HepG2 (cell line): ENCODE measurements at regions not wholly inside any gene's neighbourhood (a gene's known extent, or its start where the extent isn't known, plus 50 kb on each side); places are given as distances from the start of the nearest gene placed in this dataset.

Source experiments
- ATAC-seq: fragments of 200-7000 bp; cut with Tn5 transposase; 3 replicates; pipeline ENCODE4 v1.9.1; 2020; ENCODE audit warnings: mild to moderate bottlenecking, moderate library complexity
- BruUV-seq: library from RNA; stranded (reverse); fragments of 400-500 nt; replicated peaks from 2 replicates; lab custom pipeline; 2021; lab: Mats Ljungman, UMichigan
- CTCF ChIA-PET: fragments of 300-600 bp; formaldehyde crosslinking; extraction: SDS; loops from one replicate; lab custom pipeline; 2021; ENCODE audit warnings: low total read pairs, inconsistent platforms, low intra/inter-chr PET ratio; lab: Yijun Ruan, JAX
- POLR2A ChIA-PET: fragments of 350-600 bp; sonication (Branson Sonifier 250); formaldehyde crosslinking; loops from one replicate; lab custom pipeline; 2020; ENCODE audit warnings: antibody characterized with exemption, inconsistent platforms; lab: Yijun Ruan, JAX
- DNase-seq: peaks from one replicate; pipeline ENCODE4 v3.0.0-alpha.2; 2015; ENCODE audit warnings: low spot score
- FAIRE-seq: peaks from 3 replicates; lab custom pipeline; 2011; peaks lifted over from hg19 to GRCh38; lab: Jason Lieb, UNC
- H2AFZ ChIP-seq: one replicate; pipeline ENCODE4 v1.6.1; 2011; ENCODE audit warnings: low read length, inconsistent platforms
- H3K27ac ChIP-seq: fragments of 300-600 bp; 3 replicates; pipeline ENCODE4 v1.8.0; 2011; ENCODE audit warnings: mixed run types, mild to moderate bottlenecking, mixed read lengths, low read length, inconsistent platforms; ENCODE audit not compliant: insufficient read depth; ENCODE audit errors: extremely low read length
- H3K27me3 ChIP-seq, 2 experiments: fragments of 200-600 bp in 1 of 2; 2 replicates in 1 of 2; 3 replicates in 1 of 2; pipeline versions ENCODE4 v1.6.0 to v1.8.0; 2011; ENCODE audit warnings: low read length in 2 of 2, mild to moderate bottlenecking in 2 of 2, moderate library complexity in 2 of 2, inconsistent platforms in 1 of 2; ENCODE audit not compliant: insufficient read depth in 2 of 2, control insufficient read depth in 1 of 2
- H3K36me3 ChIP-seq, 2 experiments: fragments of 200-600 bp in 1 of 2; replicated peaks in 1 of 2; 2 replicates in 1 of 2; 3 replicates in 1 of 2; pipeline versions ENCODE4 v1.5.1 to v1.8.0; 2011; ENCODE audit warnings: low read length in 2 of 2, inconsistent platforms in 1 of 2; ENCODE audit not compliant: insufficient read depth in 2 of 2, control insufficient read depth in 1 of 2
- H3K4me1 ChIP-seq: 2 replicates; pipeline ENCODE4 v1.5.1; 2012; ENCODE audit warnings: low read length, inconsistent platforms; ENCODE audit not compliant: insufficient read depth
- H3K4me2 ChIP-seq: 2 replicates; pipeline ENCODE4 v1.6.0; 2011; ENCODE audit warnings: low read depth, low read length, inconsistent platforms
- H3K4me3 ChIP-seq, 3 experiments: fragments of 200-600 bp in 1 of 3; sonication (generic), shearing (Covaris generic) in 1 of 3; replicated peaks in 1 of 3; 2 replicates each; pipeline ENCODE4 v1.5.1; 2011 to 2016; ENCODE audit warnings: low read length in 3 of 3, inconsistent platforms in 2 of 3, low read depth in 2 of 3, mild to moderate bottlenecking in 2 of 3, control low read depth in 1 of 3, mixed read lengths in 1 of 3; ENCODE audit not compliant: insufficient read depth in 1 of 3
- H3K79me2 ChIP-seq: one replicate; pipeline ENCODE4 v1.6.1; 2011; ENCODE audit warnings: low read length, inconsistent platforms; ENCODE audit not compliant: insufficient read depth
- H3K9ac ChIP-seq: 2 replicates; pipeline ENCODE4 v1.6.0; 2011; ENCODE audit warnings: mild to moderate bottlenecking, low read depth, low read length, inconsistent platforms; ENCODE audit not compliant: insufficient read depth
- H3K9me3 ChIP-seq: 2 replicates; pipeline ENCODE4 v1.5.1; 2012; ENCODE audit warnings: mild to moderate bottlenecking, low read length
- H4K20me1 ChIP-seq: 2 replicates; pipeline ENCODE4 v1.6.0; 2011; ENCODE audit warnings: inconsistent platforms, mild to moderate bottlenecking, low read length, moderate library complexity; ENCODE audit not compliant: insufficient read depth
- CHCHD3 ChIP-seq: sonication (generic); formaldehyde crosslinking; IDR thresholded peaks from 2 replicates; pipeline ENCODE4 v1.8.0; 2022; ENCODE audit warnings: mild to moderate bottlenecking, missing genetic modification reagents, moderate library complexity
- FOXO1 ChIP-seq: sonication (generic); formaldehyde crosslinking; IDR thresholded peaks from 2 replicates; pipeline ENCODE4 v1.4.0; 2020; ENCODE audit warnings: missing genetic modification reagents
- JUN ChIP-seq: sonication (generic); formaldehyde crosslinking; IDR thresholded peaks from 2 replicates; pipeline ENCODE4 v1.4.0; 2020; ENCODE audit warnings: mild to moderate bottlenecking, missing genetic modification reagents
- KDM5B ChIP-seq: sonication (generic); formaldehyde crosslinking; IDR thresholded peaks from 2 replicates; pipeline ENCODE4 v1.4.0; 2020; ENCODE audit warnings: missing genetic modification reagents, mild to moderate bottlenecking, borderline replicate concordance
- MAFF ChIP-seq: IDR thresholded peaks from 2 replicates; pipeline ENCODE4 v1.6.1; 2011; ENCODE audit warnings: low read depth, low read length, improper control_type of control experiment
- MAFK ChIP-seq, 2 experiments: IDR thresholded peaks in 1 of 2; conservative IDR thresholded peaks in 1 of 2; 2 replicates each; pipeline ENCODE4 v1.6.1; 2011; ENCODE audit warnings: improper control_type of control experiment in 2 of 2, low read length in 2 of 2
- MED8 ChIP-seq: sonication (generic); formaldehyde crosslinking; IDR thresholded peaks from 2 replicates; pipeline ENCODE4 v1.8.1; 2023; ENCODE audit warnings: mild to moderate bottlenecking, missing genetic modification reagents; ENCODE audit not compliant: insufficient replicate concordance
- NCOA2 ChIP-seq: sonication (generic); formaldehyde crosslinking; IDR thresholded peaks from 2 replicates; pipeline ENCODE4 v1.8.0; 2022; ENCODE audit warnings: inconsistent platforms
- SMARCC2 ChIP-seq: fragments of 450-650 bp; IDR thresholded peaks from 2 replicates; pipeline ENCODE4 v1.6.1; 2017; ENCODE audit warnings: antibody characterized with exemption, mild to moderate bottlenecking
- YY1 ChIP-seq: IDR thresholded peaks from 2 replicates; pipeline ENCODE4 v1.6.1; 2011; ENCODE audit warnings: low read length, low read depth, moderate library complexity, mild to moderate bottlenecking; ENCODE audit not compliant: insufficient read depth, insufficient replicate concordance
- ZNF10 ChIP-seq: sonication (generic); formaldehyde crosslinking; IDR thresholded peaks from 2 replicates; pipeline ENCODE4 v1.4.0; 2020; ENCODE audit warnings: mild to moderate bottlenecking, low read depth, missing genetic modification reagents, borderline replicate concordance
- ZNF232 ChIP-seq: sonication (generic); formaldehyde crosslinking; IDR thresholded peaks from 2 replicates; pipeline ENCODE4 v1.4.0; 2020; ENCODE audit warnings: missing genetic modification reagents, borderline replicate concordance
- ZNF337 ChIP-seq: sonication (generic); formaldehyde crosslinking; IDR thresholded peaks from 2 replicates; pipeline ENCODE4 v1.5.1; 2020; ENCODE audit warnings: missing genetic modification reagents, low read depth, mild to moderate bottlenecking, borderline replicate concordance
- ZNF782 ChIP-seq: sonication (generic); formaldehyde crosslinking; IDR thresholded peaks from 2 replicates; pipeline ENCODE4 v1.4.0; 2020; ENCODE audit warnings: missing genetic modification reagents, mild to moderate bottlenecking, borderline replicate concordance
- ZNF790 ChIP-seq: sonication (generic); formaldehyde crosslinking; IDR thresholded peaks from 2 replicates; pipeline ENCODE4 v1.8.0; 2022; ENCODE audit warnings: missing genetic modification reagents, mild to moderate bottlenecking, borderline replicate concordance
- ZNF816 ChIP-seq: sonication (generic); formaldehyde crosslinking; IDR thresholded peaks from 2 replicates; pipeline ENCODE4 v1.8.0; 2022; ENCODE audit warnings: missing genetic modification reagents, mild to moderate bottlenecking, borderline replicate concordance
- WGBS: methylation state at CpG from one replicate; pipeline ENCODE4 v1.1.6; 2017; ENCODE audit warnings: low lambda C conversion rate; 5-methylcytosine and 5-hydroxymethylcytosine counted together
- in situ Hi-C: cut with HindIII; loops from 2 replicates; pipeline ENCODE4 v1.10.0; 2017; ENCODE audit warnings: low pct_unique_long_range_greater_than_20kb; ENCODE audit not compliant: extremely low pct_ligation_motif_present
- intact Hi-C: fragments of 100-400 bp; cut with micrococcal nuclease; formaldehyde crosslinking; loops from one replicate; pipeline ENCODE4 v1.10.0; 2022; ENCODE audit not compliant: unreplicated experiment
- TF ChIP-seq, protein P1 (sequence below): sonication (generic); formaldehyde crosslinking; IDR thresholded peaks from 2 replicates; pipeline ENCODE4 v1.5.0; 2020; ENCODE audit warnings: mild to moderate bottlenecking, missing genetic modification reagents, moderate library complexity
- TF ChIP-seq, protein P2 (sequence below), 2 experiments: sonication (generic) in 1 of 2; formaldehyde crosslinking in 1 of 2; IDR thresholded peaks; 2 replicates each; pipeline versions ENCODE4 v1.4.0 to v1.6.1; 2016 to 2020; ENCODE audit warnings: borderline replicate concordance in 1 of 2, low read depth in 1 of 2, mild to moderate bottlenecking in 1 of 2, missing genetic modification reagents in 1 of 2

DNA sequence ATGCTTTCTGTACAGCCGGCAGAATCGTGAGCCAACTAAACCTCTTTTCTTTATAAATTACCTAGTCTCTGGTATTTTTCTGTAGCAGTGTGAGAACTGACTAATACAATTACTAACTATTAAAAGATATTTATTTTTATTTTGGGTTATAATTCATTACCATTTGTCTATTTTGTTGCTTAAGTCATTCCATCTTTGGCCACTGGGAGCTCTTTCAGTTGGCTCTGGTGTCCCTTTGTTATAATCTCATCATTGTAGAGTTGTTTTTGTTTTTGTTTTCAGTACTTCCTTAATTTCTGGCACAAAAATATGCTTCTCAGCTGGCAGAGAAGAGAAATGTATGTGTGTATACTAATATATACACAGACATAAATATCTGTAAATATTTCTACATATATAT lies 807.9 kb upstream of the MBL2 start:
- no peak overlapping the region for H3K27ac ChIP-seq
- H3K4me2 ChIP-seq = no peak overlapping the region
- WGBS = 42% methylated on average over 2 of the region's 2 CpGs
- CTCF ChIA-PET = no interaction called here
- TF ChIP-seq NCOA2 (no peak), YY1 (no peak), ZNF790 (no peak), CHCHD3 (CRISPR knock-in tag) (no peak), ZNF782 (CRISPR knock-in tag) (no peak), ZNF10 (no peak), ZNF816 (CRISPR knock-in tag) (no peak), MED8 (CRISPR knock-in tag) (no peak), MAFF (no peak), ZNF232 (CRISPR knock-in tag) (no peak), FOXO1 (no peak), MAFK (conservative IDR thresholded peaks at IDR 0.05 in 1 of 2, IDR thresholded peaks at IDR 0.05 in 1 of 2; ENCODE audit: low read length in 2 of 2) (no peak), ZNF337 (CRISPR knock-in tag) (no peak), SMARCC2 (no peak), KDM5B (CRISPR knock-in tag) (no peak), JUN (CRISPR knock-in tag) (no peak)
- TF ChIP-seq, protein P1, sequence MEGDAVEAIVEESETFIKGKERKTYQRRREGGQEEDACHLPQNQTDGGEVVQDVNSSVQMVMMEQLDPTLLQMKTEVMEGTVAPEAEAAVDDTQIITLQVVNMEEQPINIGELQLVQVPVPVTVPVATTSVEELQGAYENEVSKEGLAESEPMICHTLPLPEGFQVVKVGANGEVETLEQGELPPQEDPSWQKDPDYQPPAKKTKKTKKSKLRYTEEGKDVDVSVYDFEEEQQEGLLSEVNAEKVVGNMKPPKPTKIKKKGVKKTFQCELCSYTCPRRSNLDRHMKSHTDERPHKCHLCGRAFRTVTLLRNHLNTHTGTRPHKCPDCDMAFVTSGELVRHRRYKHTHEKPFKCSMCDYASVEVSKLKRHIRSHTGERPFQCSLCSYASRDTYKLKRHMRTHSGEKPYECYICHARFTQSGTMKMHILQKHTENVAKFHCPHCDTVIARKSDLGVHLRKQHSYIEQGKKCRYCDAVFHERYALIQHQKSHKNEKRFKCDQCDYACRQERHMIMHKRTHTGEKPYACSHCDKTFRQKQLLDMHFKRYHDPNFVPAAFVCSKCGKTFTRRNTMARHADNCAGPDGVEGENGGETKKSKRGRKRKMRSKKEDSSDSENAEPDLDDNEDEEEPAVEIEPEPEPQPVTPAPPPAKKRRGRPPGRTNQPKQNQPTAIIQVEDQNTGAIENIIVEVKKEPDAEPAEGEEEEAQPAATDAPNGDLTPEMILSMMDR = no peak
- TF ChIP-seq, protein P2, sequence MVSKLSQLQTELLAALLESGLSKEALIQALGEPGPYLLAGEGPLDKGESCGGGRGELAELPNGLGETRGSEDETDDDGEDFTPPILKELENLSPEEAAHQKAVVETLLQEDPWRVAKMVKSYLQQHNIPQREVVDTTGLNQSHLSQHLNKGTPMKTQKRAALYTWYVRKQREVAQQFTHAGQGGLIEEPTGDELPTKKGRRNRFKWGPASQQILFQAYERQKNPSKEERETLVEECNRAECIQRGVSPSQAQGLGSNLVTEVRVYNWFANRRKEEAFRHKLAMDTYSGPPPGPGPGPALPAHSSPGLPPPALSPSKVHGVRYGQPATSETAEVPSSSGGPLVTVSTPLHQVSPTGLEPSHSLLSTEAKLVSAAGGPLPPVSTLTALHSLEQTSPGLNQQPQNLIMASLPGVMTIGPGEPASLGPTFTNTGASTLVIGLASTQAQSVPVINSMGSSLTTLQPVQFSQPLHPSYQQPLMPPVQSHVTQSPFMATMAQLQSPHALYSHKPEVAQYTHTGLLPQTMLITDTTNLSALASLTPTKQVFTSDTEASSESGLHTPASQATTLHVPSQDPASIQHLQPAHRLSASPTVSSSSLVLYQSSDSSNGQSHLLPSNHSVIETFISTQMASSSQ (IDR thresholded peaks at IDR 0.05; ENCODE audit: low read depth) = no peak
- TF ChIP-seq, protein P2 (CRISPR knock-in tag; IDR thresholded peaks at IDR 0.05; ENCODE audit: borderline replicate concordance) = no peak
- TF ChIP-seq, all 625 proteins: peak for 0
- no peaks in the 10 kb centered on the region for H3K36me3 ChIP-seq
- no peak overlapping the region for H2AFZ ChIP-seq
- ATAC-seq (no peak), FAIRE-seq (no peak), DNase-seq (no peak)
- no peaks in the 10 kb centered on the region; a peak in 1 of 5 replicates for H3K27me3 ChIP-seq
- H3K4me1 ChIP-seq = no peaks in the 10 kb centered on the region
- H4K20me1 ChIP-seq = no peaks in the 10 kb centered on the region
- no TSS peak for BruUV-seq
- in situ Hi-C loops = no loop called here
- intact Hi-C loops = no loop called here
- H3K9me3 ChIP-seq = no peaks in the 10 kb centered on the region
- no peaks in the 10 kb centered on the region for H3K79me2 ChIP-seq
- no peak overlapping the region for H3K4me3 ChIP-seq
- H3K9ac ChIP-seq = no peak overlapping the region
- POLR2A ChIA-PET = no interaction called here
